H1 (cell line): ENCODE measurements at regions not wholly inside any gene's neighbourhood (a gene's known extent, or its start where the extent isn't known, plus 50 kb on each side); places are given as distances from the start of the nearest gene placed in this dataset.
A peak's percentile ranks its signal among the peaks of the same experiment; 100 is the strongest.

Experiments
- CTCF ChIA-PET: fragments of 300-600 bp; sonication (Branson Sonifier 250); formaldehyde crosslinking; loops from one replicate; lab custom pipeline; 2021; ENCODE audit not compliant: partially characterized antibody; lab: Charles Lee
- POLR2A ChIA-PET: fragments of 300-600 bp; sonication (Branson Sonifier 250); formaldehyde crosslinking; loops from one replicate; lab custom pipeline; 2021; ENCODE audit warnings: inconsistent platforms; ENCODE audit not compliant: partially characterized antibody; lab: Charles Lee
- DNase-seq, 2 experiments: peaks; one replicate each; pipeline versions ENCODE4 v3.0.0 to v3.0.0-alpha.2; 2010 to 2022; ENCODE audit warnings: low spot score in 2 of 2, low read depth in 1 of 2, mixed read lengths in 1 of 2
- FAIRE-seq: peaks from 2 replicates; lab custom pipeline; 2011; peaks lifted over from hg19 to GRCh38; lab: Jason Lieb, UNC
- H2AFZ ChIP-seq: 2 replicates; pipeline ENCODE4 v1.8.1; 2012; ENCODE audit warnings: low read length, inconsistent platforms
- H2AK5ac ChIP-seq: 2 replicates; pipeline ENCODE4 v1.6.1; 2013; ENCODE audit warnings: low read depth, low read length
- H2BK120ac ChIP-seq: replicated peaks from 2 replicates; pipeline ENCODE3; 2013; ENCODE audit warnings: low read depth, low read length, inconsistent platforms
- H2BK12ac ChIP-seq: 2 replicates; pipeline ENCODE4 v1.6.1; 2013; ENCODE audit warnings: low read depth, low read length
- H2BK15ac ChIP-seq: 2 replicates; pipeline ENCODE4 v1.6.1; 2013; ENCODE audit warnings: low read length
- H2BK20ac ChIP-seq: 2 replicates; pipeline ENCODE4 v1.6.1; 2013; ENCODE audit warnings: low read length
- H2BK5ac ChIP-seq: 2 replicates; pipeline ENCODE4 v1.6.1; 2013; ENCODE audit warnings: low read depth, low read length
- H3K14ac ChIP-seq: 2 replicates; pipeline ENCODE4 v1.6.1; 2013; ENCODE audit warnings: inconsistent platforms; ENCODE audit not compliant: insufficient read length
- H3K18ac ChIP-seq: 2 replicates; pipeline ENCODE4 v1.6.1; 2013; ENCODE audit warnings: low read length; ENCODE audit errors: extremely low read depth
- H3K23ac ChIP-seq: 2 replicates; pipeline ENCODE4 v1.6.1; 2013; ENCODE audit warnings: inconsistent platforms; ENCODE audit not compliant: insufficient read length
- H3K23me2 ChIP-seq: 2 replicates; pipeline ENCODE4 v1.6.1; 2013; ENCODE audit warnings: low read depth, low read length
- H3K27ac ChIP-seq: 2 replicates; pipeline ENCODE4 v1.6.1; 2011; ENCODE audit warnings: low read depth, low read length, inconsistent platforms
- H3K27me3 ChIP-seq, 4 experiments: replicated peaks in 1 of 4; 1 replicate in 1 of 4; 2 replicates in 3 of 4; pipeline versions ENCODE4 v1.6.1 to v1.8.1; 2011 to 2013; ENCODE audit warnings: low read length in 3 of 4, mild to moderate bottlenecking in 3 of 4, inconsistent platforms in 2 of 4, mixed read lengths in 2 of 4, moderate library complexity in 1 of 4; ENCODE audit not compliant: control insufficient read depth in 3 of 4, insufficient read depth in 3 of 4; ENCODE audit errors: extremely low read depth in 1 of 4
- H3K36me3 ChIP-seq, 4 experiments: 2 replicates each; pipeline versions ENCODE4 v1.6.1 to v1.8.1; 2011 to 2013; ENCODE audit warnings: mild to moderate bottlenecking in 4 of 4, low read length in 3 of 4, moderate library complexity in 2 of 4, control low read depth in 1 of 4, inconsistent platforms in 1 of 4; ENCODE audit not compliant: insufficient read depth in 4 of 4, control insufficient read depth in 2 of 4
- H3K4ac ChIP-seq: replicated peaks from 2 replicates; pipeline ENCODE3; 2013; ENCODE audit warnings: low read length, low read depth, mixed read lengths, inconsistent platforms; ENCODE audit not compliant: insufficient read length
- H3K4me1 ChIP-seq, 4 experiments: replicated peaks in 1 of 4; 1 replicate in 1 of 4; 2 replicates in 3 of 4; pipeline versions ENCODE4 v1.6.1 to v1.8.1; 2011 to 2013; ENCODE audit warnings: low read length in 3 of 4, inconsistent platforms in 2 of 4, mixed read lengths in 1 of 4; ENCODE audit not compliant: insufficient read depth in 4 of 4, control insufficient read depth in 3 of 4
- H3K4me2 ChIP-seq, 2 experiments: 2 replicates each; pipeline versions ENCODE4 v1.6.1 to v1.8.1; 2011 to 2013; ENCODE audit warnings: low read depth in 2 of 2, low read length in 2 of 2, control low read depth in 1 of 2, inconsistent platforms in 1 of 2, mild to moderate bottlenecking in 1 of 2; ENCODE audit not compliant: insufficient read depth in 1 of 2
- H3K4me3 ChIP-seq, 4 experiments: fragments of 200-600, 300-600 bp in 1 of 4; sonication (generic), shearing (Covaris generic), sonication (Bioruptor Twin) in 1 of 4; 2 replicates each; pipeline versions ENCODE4 v1.5.1 to v1.8.1; 2011 to 2016; ENCODE audit warnings: low read length in 4 of 4, low read depth in 3 of 4, control low read depth in 2 of 4, inconsistent platforms in 2 of 4, mild to moderate bottlenecking in 2 of 4, mixed read lengths in 1 of 4, moderate library complexity in 1 of 4; ENCODE audit not compliant: insufficient read depth in 2 of 4; ENCODE audit errors: extremely low read depth in 1 of 4
- H3K56ac ChIP-seq: replicated peaks from 2 replicates; pipeline ENCODE3; 2013; ENCODE audit warnings: low read depth, mild to moderate bottlenecking, mixed read lengths, low read length, inconsistent platforms; ENCODE audit not compliant: insufficient read length
- H3K79me1 ChIP-seq: 2 replicates; pipeline ENCODE4 v1.6.1; 2013; ENCODE audit warnings: low read depth, low read length, control low read depth
- H3K79me2 ChIP-seq, 2 experiments: 2 replicates each; pipeline versions ENCODE4 v1.6.1 to v1.8.1; 2012 to 2013; ENCODE audit warnings: low read length in 2 of 2, mild to moderate bottlenecking in 2 of 2, inconsistent platforms in 1 of 2; ENCODE audit not compliant: insufficient read depth in 2 of 2, control insufficient read depth in 1 of 2
- H3K9ac ChIP-seq, 4 experiments: replicated peaks in 1 of 4; 1 replicate in 1 of 4; 2 replicates in 3 of 4; pipeline versions ENCODE4 v1.6.1 to v1.8.1; 2011 to 2013; ENCODE audit warnings: low read depth in 3 of 4, low read length in 3 of 4, control low read depth in 2 of 4, mild to moderate bottlenecking in 2 of 4, moderate library complexity in 2 of 4, inconsistent platforms in 1 of 4; ENCODE audit errors: extremely low read depth in 1 of 4
- H3K9me3 ChIP-seq, 2 experiments: 2 replicates each; pipeline versions ENCODE4 v1.6.1 to v1.8.1; 2012 to 2013; ENCODE audit warnings: mild to moderate bottlenecking in 2 of 2, moderate library complexity in 2 of 2, control low read depth in 1 of 2, inconsistent platforms in 1 of 2, low read depth in 1 of 2, low read length in 1 of 2, mixed read lengths in 1 of 2; ENCODE audit not compliant: insufficient read depth in 2 of 2
- H4K20me1 ChIP-seq, 2 experiments: replicated peaks in 1 of 2; 2 replicates each; pipeline versions ENCODE3 to v1.8.1; 2011 to 2013; ENCODE audit warnings: inconsistent platforms in 2 of 2, low read length in 2 of 2, mild to moderate bottlenecking in 1 of 2; ENCODE audit not compliant: insufficient read depth in 2 of 2, control insufficient read depth in 1 of 2
- H4K5ac ChIP-seq: 2 replicates; pipeline ENCODE4 v1.6.1; 2013; ENCODE audit warnings: low read length, low read depth, mixed read lengths, inconsistent platforms; ENCODE audit not compliant: insufficient read length
- H4K8ac ChIP-seq: 2 replicates; pipeline ENCODE4 v1.8.0; 2013; ENCODE audit warnings: mild to moderate bottlenecking, moderate library complexity, low read length, inconsistent platforms; ENCODE audit not compliant: insufficient read depth; ENCODE audit errors: extremely low read depth
- H4K91ac ChIP-seq: replicated peaks from 2 replicates; pipeline ENCODE3; 2013; ENCODE audit warnings: low read length, mixed read lengths, inconsistent platforms; ENCODE audit not compliant: insufficient read length
- ASH2L ChIP-seq: fragments of 200-600, 300-600 bp; sonication (generic); IDR thresholded peaks from one replicate; pipeline ENCODE4 v1.7.1; 2017; ENCODE audit warnings: low read length
- CREB1 ChIP-seq: IDR thresholded peaks from 2 replicates; pipeline ENCODE4 v1.6.1; 2012; ENCODE audit warnings: inconsistent platforms
- FOSL1 ChIP-seq: IDR thresholded peaks from 2 replicates; pipeline ENCODE4 v1.6.1; 2011; ENCODE audit warnings: mild to moderate bottlenecking, low read depth, low read length, moderate library complexity; ENCODE audit not compliant: insufficient read depth
- KDM5A ChIP-seq: fragments of 200-600 bp; IDR thresholded peaks from 2 replicates; pipeline ENCODE4 v1.7.1; 2012; ENCODE audit warnings: mild to moderate bottlenecking, low read length, inconsistent platforms, mixed read lengths
- MAFK ChIP-seq: IDR thresholded peaks from 2 replicates; pipeline ENCODE4 v1.6.1; 2012; ENCODE audit warnings: low read depth, mild to moderate bottlenecking, improper control_type of control experiment, low read length
- RAD21 ChIP-seq, 2 experiments: IDR thresholded peaks in 1 of 2; conservative IDR thresholded peaks in 1 of 2; 2 replicates each; pipeline ENCODE4 v1.6.1; 2011; ENCODE audit warnings: low read depth in 2 of 2, low read length in 2 of 2, improper control_type of control experiment in 1 of 2, inconsistent platforms in 1 of 2, mild to moderate bottlenecking in 1 of 2, moderate library complexity in 1 of 2
- RFX5 ChIP-seq: IDR thresholded peaks from 2 replicates; pipeline ENCODE4 v1.6.1; 2011; ENCODE audit warnings: low read depth, low read length, improper control_type of control experiment, borderline replicate concordance
- RNF2 ChIP-seq: fragments of 200-900, 300-1000 bp; sonication (generic); IDR thresholded peaks from 2 replicates; pipeline ENCODE4 v1.7.1; 2016; ENCODE audit warnings: borderline replicate concordance, low read depth, mild to moderate bottlenecking, antibody characterized with exemption, low read length; ENCODE audit not compliant: poor library complexity, severe bottlenecking; ENCODE audit errors: missing control alignments
- RXRA ChIP-seq: IDR thresholded peaks from 2 replicates; pipeline ENCODE4 v1.6.1; 2011; ENCODE audit warnings: low read depth, mild to moderate bottlenecking, low read length, moderate library complexity; ENCODE audit not compliant: insufficient read depth
- SRF ChIP-seq: IDR thresholded peaks from 2 replicates; pipeline ENCODE4 v1.6.1; 2011; ENCODE audit warnings: mild to moderate bottlenecking, low read depth, low read length, moderate library complexity
- TCF12 ChIP-seq: IDR thresholded peaks from 2 replicates; pipeline ENCODE4 v1.6.1; 2011; ENCODE audit warnings: low read depth, mild to moderate bottlenecking, low read length
- WGBS, 2 experiments: shearing (Covaris generic) in 1 of 2; methylation state at CpG; one replicate each; pipeline versions ENCODE4 v1.1.6 to v1.1.7; 2013 to 2015; ENCODE audit warnings: low lambda C conversion rate in 2 of 2, mixed read lengths in 2 of 2, inconsistent platforms in 1 of 2, low coverage in 1 of 2, missing lambda C conversion rate in 1 of 2; ENCODE audit not compliant: insufficient replicate concordance in 2 of 2, insufficient coverage in 1 of 2, insufficient read length in 1 of 2; ENCODE audit errors: extremely low coverage in 1 of 2, missing lambda C conversion rate in 1 of 2; 5-methylcytosine and 5-hydroxymethylcytosine counted together

DNA sequence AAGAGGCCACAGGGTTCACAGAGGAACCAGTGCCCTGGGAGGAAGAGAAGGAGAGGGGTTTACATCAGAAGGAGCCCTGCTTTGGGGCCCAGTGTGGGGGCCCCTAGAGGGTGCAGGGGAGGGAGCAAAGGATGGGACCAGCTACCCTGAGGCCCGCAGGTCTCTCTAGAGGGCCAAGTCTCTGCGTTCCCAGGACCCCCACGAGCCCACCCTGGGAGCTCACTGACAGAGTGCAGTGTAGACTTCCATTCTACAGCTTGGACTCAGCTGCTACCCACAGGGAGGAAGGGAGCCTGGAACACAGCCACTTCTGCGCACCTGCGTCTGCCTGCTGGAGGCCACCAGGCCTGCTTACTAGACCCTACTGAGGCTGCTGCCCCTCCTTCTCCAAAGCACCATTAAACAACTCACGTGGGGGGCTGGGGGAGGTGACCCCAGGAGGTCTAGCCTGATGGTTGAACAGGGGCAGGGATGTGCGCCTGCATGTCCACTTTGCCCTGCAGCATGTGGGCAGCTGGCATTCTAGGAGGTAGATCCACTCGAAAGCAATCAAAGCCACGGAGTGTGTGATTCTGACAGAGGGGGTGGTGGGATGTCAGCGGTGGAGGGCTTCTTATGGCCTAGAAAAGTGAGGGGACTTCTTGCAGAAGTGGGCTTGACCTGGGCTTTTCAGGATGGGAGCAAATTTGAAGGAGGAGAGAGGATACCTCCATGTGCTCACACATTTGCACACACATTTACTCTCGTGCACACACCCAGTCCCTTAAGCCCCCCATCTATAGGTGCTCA is 90.2 kb downstream of the ZFP36L2 start:
- TF ChIP-seq ASH2L (no peak), RFX5 (no peak), RNF2 (no peak), RXRA (no peak), CREB1 (no peak), KDM5A (no peak), FOSL1 (no peak), RAD21 (IDR thresholded peaks at IDR 0.05 in 1 of 2, conservative IDR thresholded peaks at IDR 0.05 in 1 of 2; ENCODE audit: low read depth in 2 of 2, low read length in 2 of 2) (no peak), TCF12 (no peak), SRF (no peak), MAFK (no peak)
- no peaks in the 10 kb centered on the region; the same call in none of the 2 replicates for H3K23me2 ChIP-seq
- no peak overlapping the region for H3K4me3 ChIP-seq
- H3K4me2 ChIP-seq, result no peak overlapping the region
- peaks cover 0 to 24% (median 11%) of the 10 kb centered on the region in 4 experiments; a peak in 6 of 7 replicates for H3K4me1 ChIP-seq
- peak overlapping the region; percentile 73 for H4K8ac ChIP-seq
- H3K27me3 ChIP-seq, result no peaks in the 10 kb centered on the region
- no peak overlapping the region for H2BK120ac ChIP-seq
- no peak overlapping the region for H4K5ac ChIP-seq
- no peak overlapping the region for H3K23ac ChIP-seq
- peak overlapping the region; percentile 74; the same call in 1 of the 2 replicates for H2BK15ac ChIP-seq
- H2AK5ac ChIP-seq, result peak overlapping the region; percentile 29; the same call in 1 of the 2 replicates
- H3K9ac ChIP-seq, result no peak overlapping the region
- 0 out of 2 replicates have a peak overlapping the region, but pooled peaks have one; percentile 13 for H2AFZ ChIP-seq
- H3K14ac ChIP-seq, result no peak overlapping the region
- no peaks in the 10 kb centered on the region for H3K9me3 ChIP-seq
- WGBS, 2 experiments, result 77% methylated on average over 11 of the region's 11 CpGs; no CpG with 5 or more reads in 1 of the 2 experiments
- H4K91ac ChIP-seq, result peak overlapping the region; percentile 62
- FAIRE-seq (no peak), DNase-seq (no peak)
- H4K20me1 ChIP-seq, result no peaks in the 10 kb centered on the region
- no peak overlapping the region for H3K4ac ChIP-seq
- H3K56ac ChIP-seq, result no peak overlapping the region
- H3K18ac ChIP-seq, result no peak overlapping the region
- no peaks in the 10 kb centered on the region for H3K79me1 ChIP-seq
- H2BK5ac ChIP-seq, result 0 out of 2 replicates have a peak overlapping the region, but pooled peaks have one; percentile 52
- H2BK20ac ChIP-seq, result peak overlapping the region; percentile 86
- peak overlapping the region; percentile 89; the same call in 1 of the 2 replicates for H2BK12ac ChIP-seq
- no peaks in the 10 kb centered on the region for H3K79me2 ChIP-seq
- CTCF ChIA-PET, result interaction anchor here (0.6 to 3.5 kb wide), 17 partner anchors 9 to 375 kb away, joined by 3 to 19 read pairs (median 4); no protein-coding TSS in a partner anchor
- no peak overlapping the region for H3K27ac ChIP-seq
- no peaks in the 10 kb centered on the region for H3K36me3 ChIP-seq
- POLR2A ChIA-PET, result interaction anchor here (1.2 to 1.9 kb wide), 3 partner anchors 9 to 86 kb away, joined by 3 to 6 read pairs (median 6); no protein-coding TSS in a partner anchor
